Progenitor cell of endocrine pancreas (in vitro differentiated cells): ENCODE measurements at regions not wholly inside any gene's neighbourhood (a gene's known extent, or its start where the extent isn't known, plus 50 kb on each side); places are given as distances from the start of the nearest gene placed in this dataset.

Source experiments
- DNase-seq: peaks from one replicate; pipeline ENCODE4 v3.0.0; 2021; ENCODE audit warnings: low spot score; ENCODE audit not compliant: unreplicated experiment
- H3K27ac Mint-ChIP-seq: 2 replicates; pipeline ENCODE4 v1.8.0; 2021; ENCODE audit warnings: mild to moderate bottlenecking, moderate library complexity, mixed read lengths
- H3K27me3 Mint-ChIP-seq: 2 replicates; pipeline ENCODE4 v1.8.0; 2021; ENCODE audit warnings: mixed read lengths
- H3K36me3 Mint-ChIP-seq: 2 replicates; pipeline ENCODE4 v1.8.0; 2022; ENCODE audit warnings: mixed read lengths; ENCODE audit not compliant: insufficient read depth
- H3K4me1 Mint-ChIP-seq: 2 replicates; pipeline ENCODE4 v1.8.0; 2021; ENCODE audit warnings: low read depth, mixed read lengths
- H3K4me3 Mint-ChIP-seq: 2 replicates; pipeline ENCODE4 v1.8.0; 2021; ENCODE audit warnings: low read depth, mild to moderate bottlenecking, moderate library complexity, mixed read lengths
- H3K9me3 Mint-ChIP-seq: 2 replicates; pipeline ENCODE4 v1.8.0; 2021; ENCODE audit warnings: low read depth, mixed read lengths
- TF ChIP-seq, protein P1 (sequence below): fragments of 200-600 bp; sonication (generic); IDR thresholded peaks from one replicate; pipeline ENCODE4 v1.5.0; 2021; ENCODE audit warnings: antibody characterized with exemption, mild to moderate bottlenecking; ENCODE audit not compliant: unreplicated experiment

DNA sequence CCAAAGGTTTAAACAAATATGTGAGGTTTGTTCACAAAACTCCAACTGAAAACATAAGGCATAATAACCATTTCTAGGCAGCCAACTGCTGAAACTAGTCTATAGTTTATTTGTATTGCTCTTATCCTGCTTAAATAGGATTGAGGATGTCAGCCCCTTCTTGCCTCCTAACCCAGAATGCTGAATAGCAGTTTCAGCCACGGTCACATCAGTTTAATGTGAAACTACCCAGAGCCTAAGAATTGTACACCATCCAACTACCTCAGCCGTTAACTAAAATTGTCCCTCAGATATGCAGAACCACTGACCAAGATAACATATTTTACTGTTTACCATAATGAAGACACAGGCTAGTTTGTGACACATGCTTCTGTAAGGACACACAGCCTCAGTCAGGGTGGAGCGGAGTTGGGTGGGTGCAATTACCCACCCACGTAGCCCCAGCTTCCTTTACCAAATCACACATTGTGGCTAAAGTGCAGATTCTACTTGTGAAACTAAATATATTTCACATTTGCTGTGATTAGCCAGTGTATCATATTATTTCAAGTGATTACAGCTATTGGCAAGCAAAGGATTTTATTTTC is 259.9 kb downstream of the EFNB2 start:
- H3K9me3 Mint-ChIP-seq = no peaks in the 10 kb centered on the region
- TF ChIP-seq, protein P1, sequence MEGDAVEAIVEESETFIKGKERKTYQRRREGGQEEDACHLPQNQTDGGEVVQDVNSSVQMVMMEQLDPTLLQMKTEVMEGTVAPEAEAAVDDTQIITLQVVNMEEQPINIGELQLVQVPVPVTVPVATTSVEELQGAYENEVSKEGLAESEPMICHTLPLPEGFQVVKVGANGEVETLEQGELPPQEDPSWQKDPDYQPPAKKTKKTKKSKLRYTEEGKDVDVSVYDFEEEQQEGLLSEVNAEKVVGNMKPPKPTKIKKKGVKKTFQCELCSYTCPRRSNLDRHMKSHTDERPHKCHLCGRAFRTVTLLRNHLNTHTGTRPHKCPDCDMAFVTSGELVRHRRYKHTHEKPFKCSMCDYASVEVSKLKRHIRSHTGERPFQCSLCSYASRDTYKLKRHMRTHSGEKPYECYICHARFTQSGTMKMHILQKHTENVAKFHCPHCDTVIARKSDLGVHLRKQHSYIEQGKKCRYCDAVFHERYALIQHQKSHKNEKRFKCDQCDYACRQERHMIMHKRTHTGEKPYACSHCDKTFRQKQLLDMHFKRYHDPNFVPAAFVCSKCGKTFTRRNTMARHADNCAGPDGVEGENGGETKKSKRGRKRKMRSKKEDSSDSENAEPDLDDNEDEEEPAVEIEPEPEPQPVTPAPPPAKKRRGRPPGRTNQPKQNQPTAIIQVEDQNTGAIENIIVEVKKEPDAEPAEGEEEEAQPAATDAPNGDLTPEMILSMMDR = no peak
- no peak for DNase-seq
- no peak overlapping the region for H3K4me3 Mint-ChIP-seq
- no peak overlapping the region for H3K27ac Mint-ChIP-seq
- peaks cover 17% of the 10 kb centered on the region for H3K27me3 Mint-ChIP-seq
- H3K36me3 Mint-ChIP-seq = no peaks in the 10 kb centered on the region
- peaks cover 4% of the 10 kb centered on the region for H3K4me1 Mint-ChIP-seq

DNA sequence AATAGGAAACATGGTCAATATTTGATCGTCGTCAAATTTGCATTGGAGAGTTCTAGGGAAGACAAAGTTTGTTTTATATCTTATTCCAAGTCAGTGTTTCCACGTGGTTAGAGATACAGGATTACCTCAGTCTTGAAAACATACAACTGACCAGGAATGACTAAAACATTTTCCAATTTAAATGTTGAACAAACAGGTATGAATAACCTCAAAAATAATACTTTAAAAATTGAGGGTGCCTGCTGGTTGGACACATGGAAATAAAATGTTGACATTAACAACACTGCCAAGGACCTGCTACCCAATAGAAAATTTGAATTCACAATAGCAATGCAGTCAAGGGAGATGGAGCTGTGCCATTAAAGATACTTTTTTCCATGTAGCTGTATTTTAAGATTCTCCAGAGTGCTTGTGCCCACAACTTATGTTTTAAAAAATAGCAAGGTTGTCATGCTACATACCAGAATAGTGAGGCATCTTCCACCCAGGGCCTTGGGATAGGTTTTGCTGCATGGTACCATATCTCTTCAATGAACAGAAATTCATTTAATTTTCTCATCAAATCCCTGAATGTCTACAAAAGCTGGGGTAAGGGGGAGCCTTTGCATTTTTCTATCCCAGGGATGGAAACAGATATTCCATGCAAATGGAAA is 260.8 kb downstream of the EFNB2 start:
- Mint-ChIP-seq H3K27me3 (peaks cover 21% of the 10 kb centered on the region), H3K9me3 (peaks cover 5% of the 10 kb centered on the region), H3K27ac (no peak overlapping the region), H3K4me3 (no peak overlapping the region), H3K4me1 (peaks cover 4% of the 10 kb centered on the region), H3K36me3 (peaks cover 3% of the 10 kb centered on the region)
- TF ChIP-seq, protein P1 = no peak
- no peak for DNase-seq

DNA sequence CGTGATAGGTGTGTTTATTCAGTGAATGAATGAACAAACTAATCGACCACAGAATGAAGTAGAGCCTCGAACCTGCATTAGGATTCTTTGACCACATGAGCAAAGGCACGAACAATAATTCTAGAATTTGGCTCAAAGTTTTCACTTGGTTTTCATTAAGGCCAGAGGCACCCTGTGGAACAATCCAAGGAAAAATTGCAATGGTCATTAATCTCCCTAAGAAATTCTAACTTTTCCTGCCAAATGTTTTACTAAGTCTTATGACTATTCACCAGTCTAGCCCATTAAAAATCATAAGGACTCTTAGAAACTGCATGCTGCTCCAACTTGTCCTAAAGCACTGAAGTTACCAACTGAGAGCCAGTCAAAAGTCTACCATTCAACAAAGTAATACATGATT is 271.7 kb downstream of the EFNB2 start:
- TF ChIP-seq, protein P1 = no peak
- Mint-ChIP-seq H3K4me1 (peaks cover 14% of the 10 kb centered on the region), H3K4me3 (no peak overlapping the region)

DNA sequence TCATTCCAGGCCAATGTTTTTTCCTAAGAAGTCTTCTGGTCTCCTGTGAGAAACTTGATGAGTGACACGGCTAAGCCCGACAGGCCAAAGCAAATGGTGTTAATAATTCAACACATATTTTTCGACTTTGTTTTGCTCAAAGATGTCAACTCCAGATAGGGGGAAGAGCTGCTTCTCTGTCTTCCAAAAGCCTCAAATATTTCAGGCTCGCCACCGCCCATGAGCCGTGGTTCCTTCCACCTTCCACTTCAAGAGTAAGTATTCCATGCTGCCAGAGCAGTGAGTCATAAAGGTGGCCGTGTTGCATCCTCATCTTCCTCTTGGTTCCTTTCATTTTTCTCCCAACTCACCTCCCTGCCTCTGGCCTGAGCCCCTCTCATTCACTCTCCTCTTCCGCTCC is 272.6 kb downstream of the EFNB2 start:
- Mint-ChIP-seq H3K4me3 (no peak overlapping the region), H3K4me1 (peaks cover 14% of the 10 kb centered on the region), H3K9me3 (peaks cover 7% of the 10 kb centered on the region), H3K27me3 (peaks cover 18% of the 10 kb centered on the region), H3K27ac (no peak overlapping the region), H3K36me3 (peaks cover 1% of the 10 kb centered on the region)
- no peak for DNase-seq
- TF ChIP-seq, protein P1 = no peak

More for the DNA sequence above, 271.7 kb downstream of the EFNB2 start:
- DNase-seq = no peak
- Mint-ChIP-seq H3K27me3 (peaks cover 18% of the 10 kb centered on the region), H3K27ac (no peak overlapping the region), H3K36me3 (peaks cover 1% of the 10 kb centered on the region), H3K9me3 (peaks cover 4% of the 10 kb centered on the region)

DNA sequence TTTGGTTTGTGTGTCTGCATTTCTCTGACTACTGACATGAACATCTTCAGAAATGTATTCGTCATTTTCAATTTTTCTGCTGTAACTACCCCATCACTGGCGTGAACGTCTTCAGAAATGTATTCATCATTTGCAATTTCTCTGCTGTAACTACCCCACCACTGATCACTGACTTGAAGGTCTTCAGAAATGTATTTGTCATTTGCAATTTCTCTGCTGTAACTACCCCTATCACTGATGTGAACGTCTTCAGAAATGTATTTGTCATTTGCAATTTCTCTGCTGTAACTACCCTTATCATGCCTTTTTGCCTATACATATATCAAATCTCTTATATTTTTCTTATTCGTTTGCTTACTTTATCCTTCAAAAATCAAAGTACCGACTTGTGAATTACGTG is 274.0 kb downstream of the EFNB2 start:
- peaks cover 1% of the 10 kb centered on the region for H3K36me3 Mint-ChIP-seq
- H3K27ac Mint-ChIP-seq = no peak overlapping the region
- H3K9me3 Mint-ChIP-seq = peaks cover 7% of the 10 kb centered on the region
- DNase-seq = no peak
- H3K27me3 Mint-ChIP-seq = peaks cover 18% of the 10 kb centered on the region
- H3K4me3 Mint-ChIP-seq = no peak overlapping the region
- TF ChIP-seq, protein P1 = no peak
- H3K4me1 Mint-ChIP-seq = peaks cover 7% of the 10 kb centered on the region
